ENCODE measurements at regions not wholly inside any gene's neighbourhood (a gene's known extent, or its start where the extent isn't known, plus 50 kb on each side); places are given as distances from the start of the nearest gene placed in this dataset.

DNA sequence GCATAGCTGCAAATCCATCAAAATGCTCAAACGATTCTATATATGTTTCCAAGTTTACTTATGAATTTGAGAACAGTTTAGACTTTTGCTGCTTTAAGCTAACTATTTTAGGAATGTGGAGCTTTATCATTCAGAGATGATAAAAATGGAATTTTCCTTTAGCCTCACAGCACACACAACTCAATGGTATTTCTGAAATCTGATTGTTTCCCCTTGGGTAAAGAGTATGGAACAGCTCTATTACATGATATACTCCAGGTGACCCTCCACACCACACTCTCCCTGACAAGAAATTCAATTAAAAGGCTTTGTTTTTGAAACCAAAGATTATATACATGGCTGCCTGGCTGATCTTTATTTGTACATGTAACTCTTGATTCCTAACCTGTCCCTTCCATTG, 120.0 kb downstream of the LUZP4 start:
- ChIA-PET POLR2A (no interaction called here), CTCF (no interaction called here)
- Mint-ChIP-seq H3K27ac (no peak overlapping the region), H3K4me1 (no peaks in the 10 kb centered on the region), H3K9me3 (no peaks in the 10 kb centered on the region), H3K27me3 (ENCODE audit: low read depth) (no peaks in the 10 kb centered on the region), H3K36me3 (no peaks in the 10 kb centered on the region), H3K4me3 (no peak overlapping the region)
- DNase-seq (ENCODE audit: low spot score): no peak
- no peak for ATAC-seq
- TF ChIP-seq RORB (CRISPR knock-in tag; IDR thresholded peaks at IDR 0.05): no peak
- TF ChIP-seq SMAD4 (CRISPR knock-in tag; IDR thresholded peaks at IDR 0.05): no peak

DNA sequence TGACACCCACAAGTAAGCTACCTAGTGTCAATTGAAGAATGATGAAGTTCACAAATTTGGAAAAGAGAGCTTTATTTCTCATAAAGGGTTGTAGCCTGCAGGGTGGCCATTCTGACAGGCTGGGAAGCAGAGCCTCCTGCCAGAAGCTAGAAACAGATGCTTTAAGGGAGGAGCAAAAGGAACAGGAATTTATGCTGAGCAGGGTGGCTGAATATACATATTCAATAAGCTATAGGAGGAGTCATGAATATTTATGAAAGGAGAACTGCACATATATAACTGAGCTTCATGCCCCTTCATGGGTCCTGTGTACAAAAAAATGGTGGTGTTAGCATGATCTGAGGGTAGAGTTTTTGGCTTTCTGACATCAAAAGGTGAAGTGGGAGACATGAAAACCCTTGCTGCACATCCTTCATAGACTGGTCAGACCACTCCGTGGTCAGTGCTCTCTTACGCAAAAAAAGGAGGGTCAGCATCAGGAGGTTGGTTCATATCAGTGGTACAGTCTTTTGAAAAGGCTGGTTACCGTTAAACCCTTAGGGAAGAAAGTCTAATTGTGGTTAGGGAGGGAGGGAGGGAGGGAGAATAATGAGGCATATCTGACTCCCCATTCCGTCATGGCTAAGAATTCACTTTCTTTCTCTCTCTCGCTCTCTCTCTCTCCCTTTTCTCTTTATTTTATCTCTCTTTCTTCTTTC, 121.4 kb downstream of the LUZP4 start:
- ATAC-seq (no peak), DNase-seq (ENCODE audit: low spot score) (no peak)
- Mint-ChIP-seq H3K36me3 (no peaks in the 10 kb centered on the region), H3K4me3 (no peak overlapping the region), H3K9me3 (no peaks in the 10 kb centered on the region), H3K27ac (no peak overlapping the region), H3K4me1 (no peaks in the 10 kb centered on the region), H3K27me3 (ENCODE audit: low read depth) (peaks cover 3% of the 10 kb centered on the region; the same call in 1 of the 2 replicates)
- ChIA-PET CTCF (no interaction called here), POLR2A (no interaction called here)
- TF ChIP-seq, protein P1, sequence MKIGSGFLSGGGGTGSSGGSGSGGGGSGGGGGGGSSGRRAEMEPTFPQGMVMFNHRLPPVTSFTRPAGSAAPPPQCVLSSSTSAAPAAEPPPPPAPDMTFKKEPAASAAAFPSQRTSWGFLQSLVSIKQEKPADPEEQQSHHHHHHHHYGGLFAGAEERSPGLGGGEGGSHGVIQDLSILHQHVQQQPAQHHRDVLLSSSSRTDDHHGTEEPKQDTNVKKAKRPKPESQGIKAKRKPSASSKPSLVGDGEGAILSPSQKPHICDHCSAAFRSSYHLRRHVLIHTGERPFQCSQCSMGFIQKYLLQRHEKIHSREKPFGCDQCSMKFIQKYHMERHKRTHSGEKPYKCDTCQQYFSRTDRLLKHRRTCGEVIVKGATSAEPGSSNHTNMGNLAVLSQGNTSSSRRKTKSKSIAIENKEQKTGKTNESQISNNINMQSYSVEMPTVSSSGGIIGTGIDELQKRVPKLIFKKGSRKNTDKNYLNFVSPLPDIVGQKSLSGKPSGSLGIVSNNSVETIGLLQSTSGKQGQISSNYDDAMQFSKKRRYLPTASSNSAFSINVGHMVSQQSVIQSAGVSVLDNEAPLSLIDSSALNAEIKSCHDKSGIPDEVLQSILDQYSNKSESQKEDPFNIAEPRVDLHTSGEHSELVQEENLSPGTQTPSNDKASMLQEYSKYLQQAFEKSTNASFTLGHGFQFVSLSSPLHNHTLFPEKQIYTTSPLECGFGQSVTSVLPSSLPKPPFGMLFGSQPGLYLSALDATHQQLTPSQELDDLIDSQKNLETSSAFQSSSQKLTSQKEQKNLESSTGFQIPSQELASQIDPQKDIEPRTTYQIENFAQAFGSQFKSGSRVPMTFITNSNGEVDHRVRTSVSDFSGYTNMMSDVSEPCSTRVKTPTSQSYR (CRISPR knock-in tag; IDR thresholded peaks at IDR 0.05): no peak
- no peak for TF ChIP-seq NFATC4 (CRISPR knock-in tag; IDR thresholded peaks at IDR 0.05)
- no peak for TF ChIP-seq ATF1 (CRISPR knock-in tag; IDR thresholded peaks at IDR 0.05)
- TF ChIP-seq, protein P2, sequence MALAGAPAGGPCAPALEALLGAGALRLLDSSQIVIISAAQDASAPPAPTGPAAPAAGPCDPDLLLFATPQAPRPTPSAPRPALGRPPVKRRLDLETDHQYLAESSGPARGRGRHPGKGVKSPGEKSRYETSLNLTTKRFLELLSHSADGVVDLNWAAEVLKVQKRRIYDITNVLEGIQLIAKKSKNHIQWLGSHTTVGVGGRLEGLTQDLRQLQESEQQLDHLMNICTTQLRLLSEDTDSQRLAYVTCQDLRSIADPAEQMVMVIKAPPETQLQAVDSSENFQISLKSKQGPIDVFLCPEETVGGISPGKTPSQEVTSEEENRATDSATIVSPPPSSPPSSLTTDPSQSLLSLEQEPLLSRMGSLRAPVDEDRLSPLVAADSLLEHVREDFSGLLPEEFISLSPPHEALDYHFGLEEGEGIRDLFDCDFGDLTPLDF (CRISPR knock-in tag; IDR thresholded peaks at IDR 0.05): no peak
- no peak for TF ChIP-seq CREB1 (CRISPR knock-in tag; IDR thresholded peaks at IDR 0.05)
- TF ChIP-seq GRHL2 (CRISPR knock-in tag; IDR thresholded peaks at IDR 0.05; ENCODE audit: insufficient replicate concordance, severe bottlenecking): no peak
- TF ChIP-seq, protein P3, sequence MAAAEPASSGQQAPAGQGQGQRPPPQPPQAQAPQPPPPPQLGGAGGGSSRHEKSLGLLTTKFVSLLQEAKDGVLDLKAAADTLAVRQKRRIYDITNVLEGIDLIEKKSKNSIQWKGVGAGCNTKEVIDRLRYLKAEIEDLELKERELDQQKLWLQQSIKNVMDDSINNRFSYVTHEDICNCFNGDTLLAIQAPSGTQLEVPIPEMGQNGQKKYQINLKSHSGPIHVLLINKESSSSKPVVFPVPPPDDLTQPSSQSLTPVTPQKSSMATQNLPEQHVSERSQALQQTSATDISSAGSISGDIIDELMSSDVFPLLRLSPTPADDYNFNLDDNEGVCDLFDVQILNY (CRISPR knock-in tag; IDR thresholded peaks at IDR 0.05): no peak
- TF ChIP-seq MXD4 (CRISPR knock-in tag; IDR thresholded peaks at IDR 0.05; ENCODE audit: borderline replicate concordance): no peak
- TF ChIP-seq RORB (CRISPR knock-in tag; IDR thresholded peaks at IDR 0.05): no peak
- TF ChIP-seq ZNF232 (CRISPR knock-in tag; IDR thresholded peaks at IDR 0.05): no peak
- TF ChIP-seq CREM (CRISPR knock-in tag; IDR thresholded peaks at IDR 0.05): no peak

DNA sequence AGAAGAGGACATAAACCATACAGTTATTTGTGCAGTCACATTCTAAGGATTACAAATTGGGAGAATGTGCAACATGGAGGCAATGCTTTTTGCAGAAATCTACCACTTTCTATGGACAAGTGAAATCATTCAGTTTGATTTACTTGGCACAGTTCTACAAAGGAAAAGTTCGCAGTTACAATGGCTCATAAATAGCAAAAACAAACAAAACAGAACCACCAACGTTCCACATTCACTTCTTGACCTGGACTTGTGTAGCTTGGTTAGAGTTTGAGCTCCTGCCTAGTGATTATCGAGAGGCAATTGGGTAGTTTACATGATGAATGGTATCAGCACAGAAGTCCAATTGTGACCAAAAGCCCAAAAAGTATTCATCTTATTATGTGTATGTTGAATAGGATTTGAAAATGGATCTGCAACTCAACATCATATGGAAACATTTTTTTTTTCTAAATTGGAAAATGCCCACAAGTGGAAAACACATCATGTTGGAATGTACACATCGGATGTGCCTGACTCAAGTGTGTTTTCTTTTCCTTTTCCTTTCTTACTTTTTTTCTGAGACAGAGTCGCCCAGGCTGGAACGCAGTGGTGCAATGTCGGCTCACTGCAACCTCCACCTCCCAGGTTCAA, 123.8 kb downstream of the LUZP4 start:
- peaks cover 5% of the 10 kb centered on the region; the same call in 1 of the 2 replicates for H3K27me3 Mint-ChIP-seq (ENCODE audit: low read depth)
- no peaks in the 10 kb centered on the region for H3K36me3 Mint-ChIP-seq
- CTCF ChIA-PET: no interaction called here
- no peak overlapping the region for H3K27ac Mint-ChIP-seq
- DNase-seq (ENCODE audit: low spot score) (no peak), ATAC-seq (no peak)
- no peaks in the 10 kb centered on the region for H3K4me1 Mint-ChIP-seq
- POLR2A ChIA-PET: no interaction called here
- H3K9me3 Mint-ChIP-seq: no peaks in the 10 kb centered on the region
- no peak overlapping the region for H3K4me3 Mint-ChIP-seq
- TF ChIP-seq, protein P4, sequence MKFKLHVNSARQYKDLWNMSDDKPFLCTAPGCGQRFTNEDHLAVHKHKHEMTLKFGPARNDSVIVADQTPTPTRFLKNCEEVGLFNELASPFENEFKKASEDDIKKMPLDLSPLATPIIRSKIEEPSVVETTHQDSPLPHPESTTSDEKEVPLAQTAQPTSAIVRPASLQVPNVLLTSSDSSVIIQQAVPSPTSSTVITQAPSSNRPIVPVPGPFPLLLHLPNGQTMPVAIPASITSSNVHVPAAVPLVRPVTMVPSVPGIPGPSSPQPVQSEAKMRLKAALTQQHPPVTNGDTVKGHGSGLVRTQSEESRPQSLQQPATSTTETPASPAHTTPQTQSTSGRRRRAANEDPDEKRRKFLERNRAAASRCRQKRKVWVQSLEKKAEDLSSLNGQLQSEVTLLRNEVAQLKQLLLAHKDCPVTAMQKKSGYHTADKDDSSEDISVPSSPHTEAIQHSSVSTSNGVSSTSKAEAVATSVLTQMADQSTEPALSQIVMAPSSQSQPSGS (CRISPR knock-in tag; IDR thresholded peaks at IDR 0.05; ENCODE audit: borderline replicate concordance, low read depth): no peak
- TF ChIP-seq, protein P5, sequence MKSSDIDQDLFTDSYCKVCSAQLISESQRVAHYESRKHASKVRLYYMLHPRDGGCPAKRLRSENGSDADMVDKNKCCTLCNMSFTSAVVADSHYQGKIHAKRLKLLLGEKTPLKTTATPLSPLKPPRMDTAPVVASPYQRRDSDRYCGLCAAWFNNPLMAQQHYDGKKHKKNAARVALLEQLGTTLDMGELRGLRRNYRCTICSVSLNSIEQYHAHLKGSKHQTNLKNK (CRISPR knock-in tag; IDR thresholded peaks at IDR 0.05): no peak
- no peak for TF ChIP-seq NFATC4 (CRISPR knock-in tag; IDR thresholded peaks at IDR 0.05)
- TF ChIP-seq, protein P6, sequence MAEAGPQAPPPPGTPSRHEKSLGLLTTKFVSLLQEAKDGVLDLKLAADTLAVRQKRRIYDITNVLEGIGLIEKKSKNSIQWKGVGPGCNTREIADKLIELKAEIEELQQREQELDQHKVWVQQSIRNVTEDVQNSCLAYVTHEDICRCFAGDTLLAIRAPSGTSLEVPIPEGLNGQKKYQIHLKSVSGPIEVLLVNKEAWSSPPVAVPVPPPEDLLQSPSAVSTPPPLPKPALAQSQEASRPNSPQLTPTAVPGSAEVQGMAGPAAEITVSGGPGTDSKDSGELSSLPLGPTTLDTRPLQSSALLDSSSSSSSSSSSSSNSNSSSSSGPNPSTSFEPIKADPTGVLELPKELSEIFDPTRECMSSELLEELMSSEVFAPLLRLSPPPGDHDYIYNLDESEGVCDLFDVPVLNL (CRISPR knock-in tag; IDR thresholded peaks at IDR 0.05; ENCODE audit: borderline replicate concordance, low read depth): no peak
- TF ChIP-seq TEAD4 (CRISPR knock-in tag; IDR thresholded peaks at IDR 0.05): no peak
- TF ChIP-seq ESRRA (CRISPR knock-in tag; IDR thresholded peaks at IDR 0.05; ENCODE audit: borderline replicate concordance): no peak
- no peak for TF ChIP-seq ETV6 (CRISPR knock-in tag; IDR thresholded peaks at IDR 0.05)
- TF ChIP-seq, protein P2 (CRISPR knock-in tag; IDR thresholded peaks at IDR 0.05): no peak
- TF ChIP-seq FOXP1 (CRISPR knock-in tag; IDR thresholded peaks at IDR 0.05; ENCODE audit: borderline replicate concordance): no peak
- TF ChIP-seq NR1H2 (CRISPR knock-in tag; IDR thresholded peaks at IDR 0.05): no peak
- no peak for TF ChIP-seq RORB (CRISPR knock-in tag; IDR thresholded peaks at IDR 0.05)
- no peak for TF ChIP-seq NFYB (CRISPR knock-in tag; conservative IDR thresholded peaks at IDR 0.05; ENCODE audit: low read depth)

All from WTC11 (cell line).